Mesothelial cell of epicardium (in vitro differentiated cells): ENCODE measurements at regions not wholly inside any gene's neighbourhood (a gene's known extent, or its start where the extent isn't known, plus 50 kb on each side); places are given as distances from the start of the nearest gene placed in this dataset.

Experiments
- DNase-seq, 2 experiments: peaks; one replicate each; pipeline ENCODE4 v3.0.0; 2021; ENCODE audit warnings: low spot score in 2 of 2; ENCODE audit not compliant: unreplicated experiment in 2 of 2
- H3K27ac Mint-ChIP-seq: 2 replicates; pipeline ENCODE4 v1.8.0; 2021; ENCODE audit warnings: mixed read lengths
- H3K27me3 Mint-ChIP-seq: 2 replicates; pipeline ENCODE4 v1.8.0; 2021; ENCODE audit warnings: low read depth, mixed read lengths
- H3K36me3 Mint-ChIP-seq: 2 replicates; pipeline ENCODE4 v1.8.0; 2021; ENCODE audit warnings: mixed read lengths
- H3K4me1 Mint-ChIP-seq: 2 replicates; pipeline ENCODE4 v1.8.0; 2021; ENCODE audit warnings: mixed read lengths
- H3K4me3 Mint-ChIP-seq: 2 replicates; pipeline ENCODE4 v1.8.0; 2021; ENCODE audit warnings: mild to moderate bottlenecking, moderate library complexity, mixed read lengths
- H3K9me3 Mint-ChIP-seq: 2 replicates; pipeline ENCODE4 v1.8.0; 2021; ENCODE audit warnings: mixed read lengths
- CTCF ChIP-seq: fragments of 200-600 bp; sonication (generic); IDR thresholded peaks from one replicate; pipeline ENCODE4 v1.5.0; 2021; ENCODE audit warnings: antibody characterized with exemption; ENCODE audit not compliant: unreplicated experiment

- Mint-ChIP-seq H3K36me3 (no peaks in the 10 kb centered on the region), H3K9me3 (no peaks in the 10 kb centered on the region), H3K4me1 (peaks cover 16% of the 10 kb centered on the region), H3K27me3 (no peaks in the 10 kb centered on the region), H3K27ac (no peak overlapping the region), H3K4me3 (no peak overlapping the region)
- no peak for DNase-seq
- no peak for TF ChIP-seq CTCF
These were observed 495.0 kb upstream of the ZNF385D start for GRCh38 chr3:22245811-22246583.

GRCh38 chr3:22249658-22250057, 498.6 kb upstream of the ZNF385D start:
- Mint-ChIP-seq H3K4me1 (peaks cover 16% of the 10 kb centered on the region), H3K4me3 (no peak overlapping the region), H3K36me3 (no peaks in the 10 kb centered on the region), H3K27me3 (no peaks in the 10 kb centered on the region), H3K9me3 (no peaks in the 10 kb centered on the region), H3K27ac (no peak overlapping the region)
- no peak for DNase-seq
- no peak for TF ChIP-seq CTCF

- H3K27me3 Mint-ChIP-seq, result peaks cover 2% of the 10 kb centered on the region
- H3K4me1 Mint-ChIP-seq, result no peaks in the 10 kb centered on the region
- H3K4me3 Mint-ChIP-seq, result no peak overlapping the region
- TF ChIP-seq CTCF, result no peak
- no peak overlapping the region for H3K27ac Mint-ChIP-seq
- no peaks in the 10 kb centered on the region for H3K9me3 Mint-ChIP-seq
- DNase-seq, result no peak
- H3K36me3 Mint-ChIP-seq, result no peaks in the 10 kb centered on the region
These were observed 506.2 kb upstream of the ZNF385D start for GRCh38 chr3:22257252-22257651.

GRCh38 chr3:22262386-22262785, 511.4 kb upstream of the ZNF385D start:
- TF ChIP-seq CTCF, result no peak
- Mint-ChIP-seq H3K27me3 (peaks cover 2% of the 10 kb centered on the region), H3K4me1 (no peaks in the 10 kb centered on the region), H3K36me3 (no peaks in the 10 kb centered on the region), H3K9me3 (no peaks in the 10 kb centered on the region), H3K27ac (no peak overlapping the region), H3K4me3 (no peak overlapping the region)
- no peak for DNase-seq

- no peak overlapping the region for H3K4me3 Mint-ChIP-seq
- H3K36me3 Mint-ChIP-seq, result no peaks in the 10 kb centered on the region
- peaks cover 2% of the 10 kb centered on the region for H3K27me3 Mint-ChIP-seq
- H3K27ac Mint-ChIP-seq, result no peak overlapping the region
- DNase-seq, result no peak
- no peak for TF ChIP-seq CTCF
- no peaks in the 10 kb centered on the region for H3K9me3 Mint-ChIP-seq
- no peaks in the 10 kb centered on the region for H3K4me1 Mint-ChIP-seq
These were observed 512.0 kb upstream of the ZNF385D start for GRCh38 chr3:22263042-22263441.
